Natural killer cell (primary cell): ENCODE measurements at regions not wholly inside any gene's neighbourhood (a gene's known extent, or its start where the extent isn't known, plus 50 kb on each side); places are given as distances from the start of the nearest gene placed in this dataset.

Experiments used
- ATAC-seq, 3 donors: fragments of 150-1000 bp in 2 of 3; fragments of 200-7000 bp in 1 of 3; cut with Tn5 transposase; 1 replicate in 1 of 3; 2 replicates in 2 of 3; pipeline ENCODE4 v1.10.0; 2021; ENCODE audit warnings: mild to moderate bottlenecking in 2 of 3, moderate library complexity in 2 of 3
- DNase-seq, 2 donors: peaks; one replicate each; pipeline versions ENCODE4 v3.0.0 to v3.0.0-alpha.2; 2013 to 2021; ENCODE audit warnings: mixed read lengths in 1 of 2
- H3K27ac ChIP-seq: one replicate; pipeline ENCODE4 v1.5.1; 2013; ENCODE audit warnings: mild to moderate bottlenecking, low read length
- H3K27me3 ChIP-seq: one replicate; pipeline ENCODE4 v1.6.1; 2013; ENCODE audit warnings: low read length; ENCODE audit not compliant: control insufficient read depth, insufficient read depth
- H3K36me3 ChIP-seq: one replicate; pipeline ENCODE4 v1.6.1; 2013; ENCODE audit warnings: low read length; ENCODE audit not compliant: control insufficient read depth, insufficient read depth
- H3K4me1 ChIP-seq: one replicate; pipeline ENCODE4 v1.6.1; 2013; ENCODE audit warnings: low read length; ENCODE audit not compliant: control insufficient read depth, insufficient read depth
- H3K4me3 ChIP-seq: one replicate; pipeline ENCODE4 v1.5.1; 2013; ENCODE audit warnings: low read length
- H3K9me3 ChIP-seq: one replicate; pipeline ENCODE4 v1.6.1; 2013; ENCODE audit warnings: low read length; ENCODE audit not compliant: control insufficient read depth, insufficient read depth
- H3K27ac Mint-ChIP-seq, 2 donors: one replicate each; pipeline ENCODE4 v1.8.0; 2022; ENCODE audit warnings: mild to moderate bottlenecking in 2 of 2, mixed read lengths in 2 of 2, moderate library complexity in 1 of 2
- H3K27me3 Mint-ChIP-seq, 2 donors: one replicate each; pipeline ENCODE4 v1.8.0; 2022; ENCODE audit warnings: low read depth in 2 of 2, mixed read lengths in 2 of 2
- H3K36me3 Mint-ChIP-seq: one replicate; pipeline ENCODE4 v1.8.0; 2022; ENCODE audit warnings: mixed read lengths
- H3K4me1 Mint-ChIP-seq, 2 donors: one replicate each; pipeline ENCODE4 v1.8.0; 2022; ENCODE audit warnings: mixed read lengths in 2 of 2
- H3K4me3 Mint-ChIP-seq: one replicate; pipeline ENCODE4 v1.8.0; 2022; ENCODE audit warnings: mild to moderate bottlenecking, moderate library complexity, mixed read lengths
- H3K9me3 Mint-ChIP-seq, 2 donors: one replicate each; pipeline ENCODE4 v1.8.0; 2022; ENCODE audit warnings: mixed read lengths in 2 of 2
- WGBS: methylation state at CpG from one replicate; pipeline ENCODE4 v1.1.7; 2013; ENCODE audit warnings: missing lambda C conversion rate; ENCODE audit not compliant: insufficient coverage; 5-methylcytosine and 5-hydroxymethylcytosine counted together
- intact Hi-C: fragments of 100-400 bp; cut with micrococcal nuclease; formaldehyde crosslinking; loops from one replicate; pipeline ENCODE4 v1.14.2; 2022
- TF ChIP-seq, protein P1 (sequence below): fragments of 200-600 bp; IDR thresholded peaks from one replicate; pipeline ENCODE4 v1.8.0; 2022; ENCODE audit warnings: antibody characterized with exemption

DNA sequence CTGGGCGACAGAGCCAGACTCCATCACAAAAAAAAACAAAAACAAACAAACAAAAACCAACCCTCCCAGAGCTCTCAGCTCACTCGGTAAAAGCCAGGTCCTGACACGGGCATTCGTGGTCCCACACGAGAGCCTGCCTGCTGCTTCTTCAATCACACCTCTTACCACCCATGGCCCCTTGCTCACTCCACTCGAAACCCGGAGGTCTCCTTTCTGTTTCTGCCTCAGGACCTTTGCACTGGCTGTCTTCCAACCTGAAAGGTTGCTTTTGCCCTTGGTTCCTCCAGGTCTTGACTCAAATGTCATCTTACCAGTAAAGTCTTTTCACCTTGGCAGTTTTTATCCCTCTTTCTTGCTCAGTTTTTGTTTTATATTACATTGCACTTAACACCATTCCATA lies 169.6 kb downstream of the EVX1 start:
- no peaks in the 10 kb centered on the region for H3K36me3 Mint-ChIP-seq
- 92% methylated on average over 7 of the region's 7 CpGs for WGBS
- Histone ChIP-seq H3K36me3 (no peaks in the 10 kb centered on the region), H3K27ac (no peak overlapping the region), H3K27me3 (no peaks in the 10 kb centered on the region), H3K9me3 (no peaks in the 10 kb centered on the region), H3K4me1 (no peaks in the 10 kb centered on the region), H3K4me3 (no peak overlapping the region)
- ATAC-seq (no peak), DNase-seq (no peak)
- TF ChIP-seq, protein P1, sequence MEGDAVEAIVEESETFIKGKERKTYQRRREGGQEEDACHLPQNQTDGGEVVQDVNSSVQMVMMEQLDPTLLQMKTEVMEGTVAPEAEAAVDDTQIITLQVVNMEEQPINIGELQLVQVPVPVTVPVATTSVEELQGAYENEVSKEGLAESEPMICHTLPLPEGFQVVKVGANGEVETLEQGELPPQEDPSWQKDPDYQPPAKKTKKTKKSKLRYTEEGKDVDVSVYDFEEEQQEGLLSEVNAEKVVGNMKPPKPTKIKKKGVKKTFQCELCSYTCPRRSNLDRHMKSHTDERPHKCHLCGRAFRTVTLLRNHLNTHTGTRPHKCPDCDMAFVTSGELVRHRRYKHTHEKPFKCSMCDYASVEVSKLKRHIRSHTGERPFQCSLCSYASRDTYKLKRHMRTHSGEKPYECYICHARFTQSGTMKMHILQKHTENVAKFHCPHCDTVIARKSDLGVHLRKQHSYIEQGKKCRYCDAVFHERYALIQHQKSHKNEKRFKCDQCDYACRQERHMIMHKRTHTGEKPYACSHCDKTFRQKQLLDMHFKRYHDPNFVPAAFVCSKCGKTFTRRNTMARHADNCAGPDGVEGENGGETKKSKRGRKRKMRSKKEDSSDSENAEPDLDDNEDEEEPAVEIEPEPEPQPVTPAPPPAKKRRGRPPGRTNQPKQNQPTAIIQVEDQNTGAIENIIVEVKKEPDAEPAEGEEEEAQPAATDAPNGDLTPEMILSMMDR: no peak
- H3K4me3 Mint-ChIP-seq: no peak overlapping the region
- H3K27ac Mint-ChIP-seq: no peak overlapping the region
- no peaks in the 10 kb centered on the region for H3K9me3 Mint-ChIP-seq
- no peaks in the 10 kb centered on the region for H3K4me1 Mint-ChIP-seq
- intact Hi-C loops: no loop called here
- H3K27me3 Mint-ChIP-seq: peaks cover 8 to 21% of the 10 kb centered on the region in 2 donors

DNA sequence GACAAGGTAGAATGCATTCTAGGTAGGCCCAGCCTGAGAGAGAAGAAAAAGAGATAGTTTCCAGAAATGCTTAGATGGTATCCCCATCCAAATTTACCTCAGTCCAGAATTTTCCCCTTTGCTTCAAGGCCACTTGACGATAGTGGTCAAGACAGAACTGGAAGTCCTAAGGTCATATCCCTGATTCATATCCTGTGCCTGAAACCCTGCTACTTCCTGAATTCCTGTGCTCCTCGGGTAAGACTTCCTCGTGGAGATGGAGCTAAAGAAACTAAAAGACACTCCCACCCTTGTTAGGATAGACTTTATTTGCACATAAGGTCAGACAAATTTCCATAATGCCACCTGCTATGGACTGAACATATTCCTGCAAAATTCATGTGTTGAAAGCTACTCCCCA lies 175.9 kb downstream of the EVX1 start:
- Histone ChIP-seq H3K4me3 (no peak overlapping the region), H3K4me1 (no peaks in the 10 kb centered on the region), H3K27me3 (no peaks in the 10 kb centered on the region), H3K36me3 (no peaks in the 10 kb centered on the region), H3K27ac (no peak overlapping the region), H3K9me3 (no peaks in the 10 kb centered on the region)
- no peak for ATAC-seq
- Mint-ChIP-seq H3K36me3 (no peaks in the 10 kb centered on the region), H3K4me1 (no peaks in the 10 kb centered on the region), H3K27me3 (peaks cover 3 to 6% of the 10 kb centered on the region in 2 donors), H3K4me3 (no peak overlapping the region), H3K9me3 (no peaks in the 10 kb centered on the region), H3K27ac (no peak overlapping the region)
- TF ChIP-seq, protein P1: no peak
- no peak for DNase-seq
- intact Hi-C loops: no loop called here
- WGBS: 73% methylated on average over 3 of the region's 3 CpGs

DNA sequence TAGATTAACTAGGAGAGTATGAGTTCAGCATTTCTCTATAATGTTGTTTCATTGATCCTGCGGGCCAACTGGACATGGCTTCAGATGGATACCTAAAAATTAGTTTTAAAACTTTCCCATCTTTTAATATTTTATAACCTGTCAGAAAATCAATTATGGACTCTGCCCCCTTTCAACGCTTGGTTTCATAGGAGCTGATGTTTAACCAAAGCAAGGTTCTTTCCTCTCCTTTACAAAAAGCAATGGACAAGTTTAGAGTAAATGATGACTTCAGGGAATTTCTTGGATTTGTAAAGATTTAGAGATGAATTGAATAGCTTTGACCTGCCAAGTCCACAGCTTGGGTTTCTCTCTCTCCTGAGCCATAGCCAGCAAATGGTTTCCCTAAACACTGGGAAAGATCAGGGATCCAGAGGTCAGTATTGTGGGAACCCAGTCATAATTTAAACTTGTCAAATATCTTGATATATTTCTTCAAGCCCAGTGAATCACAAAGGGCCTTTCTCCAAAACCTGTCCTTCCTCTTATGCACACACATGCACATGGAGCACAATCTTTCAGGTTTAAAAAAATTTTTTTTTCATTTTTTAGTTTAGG lies 177.1 kb downstream of the EVX1 start:
- Histone ChIP-seq H3K36me3 (no peaks in the 10 kb centered on the region), H3K9me3 (no peaks in the 10 kb centered on the region), H3K4me3 (no peak overlapping the region), H3K4me1 (no peaks in the 10 kb centered on the region), H3K27me3 (no peaks in the 10 kb centered on the region), H3K27ac (no peak overlapping the region)
- no peaks in the 10 kb centered on the region for H3K9me3 Mint-ChIP-seq
- H3K4me3 Mint-ChIP-seq: no peak overlapping the region
- DNase-seq: no peak
- intact Hi-C loops: no loop called here
- no peak for ATAC-seq
- H3K4me1 Mint-ChIP-seq: no peaks in the 10 kb centered on the region
- TF ChIP-seq, protein P1: no peak
- 100% methylated on average over 1 of the region's 2 CpGs for WGBS
- H3K27me3 Mint-ChIP-seq: peaks cover 0 to 9% of the 10 kb centered on the region in 2 donors
- H3K36me3 Mint-ChIP-seq: no peaks in the 10 kb centered on the region
- no peak overlapping the region for H3K27ac Mint-ChIP-seq

DNA sequence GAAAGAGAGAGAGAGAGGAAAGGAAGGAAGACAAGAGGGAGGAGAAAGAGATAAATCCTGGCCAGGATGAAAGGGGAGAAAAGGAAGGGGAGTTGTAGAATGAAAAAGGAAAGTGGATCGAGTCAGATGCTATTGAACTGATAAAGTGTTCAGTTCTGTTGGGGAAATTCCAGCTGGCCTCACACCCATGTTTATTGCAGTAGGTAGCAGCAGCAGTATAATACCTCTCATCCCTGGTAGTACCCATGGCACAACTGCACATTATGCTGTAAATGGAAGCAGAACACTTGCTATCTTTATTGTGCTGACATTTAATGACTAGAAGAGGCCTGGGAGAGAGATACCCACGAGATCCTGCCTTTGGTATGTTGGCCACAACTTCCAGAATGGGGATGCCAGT lies 178.1 kb downstream of the EVX1 start:
- Mint-ChIP-seq H3K27me3 (peaks cover 6 to 14% of the 10 kb centered on the region in 2 donors), H3K4me3 (no peak overlapping the region), H3K9me3 (no peaks in the 10 kb centered on the region), H3K4me1 (no peaks in the 10 kb centered on the region), H3K36me3 (no peaks in the 10 kb centered on the region), H3K27ac (no peak overlapping the region)
- Histone ChIP-seq H3K9me3 (no peaks in the 10 kb centered on the region), H3K27me3 (no peaks in the 10 kb centered on the region), H3K4me1 (no peaks in the 10 kb centered on the region), H3K4me3 (no peak overlapping the region), H3K36me3 (no peaks in the 10 kb centered on the region), H3K27ac (no peak overlapping the region)
- ATAC-seq: no peak
- TF ChIP-seq, protein P1: no peak
- intact Hi-C loops: no loop called here
- no peak for DNase-seq
- 66% methylated on average over 2 of the region's 2 CpGs for WGBS
